SH-SY5Y (cell line): ENCODE measurements at regions not wholly inside any gene's neighbourhood (a gene's known extent, or its start where the extent isn't known, plus 50 kb on each side); places are given as distances from the start of the nearest gene placed in this dataset.

Experiments
- GATA2 ChIP-seq: IDR thresholded peaks from 2 replicates; pipeline ENCODE4 v1.6.1; 2011; ENCODE audit warnings: mild to moderate bottlenecking, low read depth, low read length
- GATA3 ChIP-seq: IDR thresholded peaks from 2 replicates; pipeline ENCODE4 v1.6.1; 2011; ENCODE audit warnings: low read depth, mild to moderate bottlenecking, low read length, moderate library complexity

DNA sequence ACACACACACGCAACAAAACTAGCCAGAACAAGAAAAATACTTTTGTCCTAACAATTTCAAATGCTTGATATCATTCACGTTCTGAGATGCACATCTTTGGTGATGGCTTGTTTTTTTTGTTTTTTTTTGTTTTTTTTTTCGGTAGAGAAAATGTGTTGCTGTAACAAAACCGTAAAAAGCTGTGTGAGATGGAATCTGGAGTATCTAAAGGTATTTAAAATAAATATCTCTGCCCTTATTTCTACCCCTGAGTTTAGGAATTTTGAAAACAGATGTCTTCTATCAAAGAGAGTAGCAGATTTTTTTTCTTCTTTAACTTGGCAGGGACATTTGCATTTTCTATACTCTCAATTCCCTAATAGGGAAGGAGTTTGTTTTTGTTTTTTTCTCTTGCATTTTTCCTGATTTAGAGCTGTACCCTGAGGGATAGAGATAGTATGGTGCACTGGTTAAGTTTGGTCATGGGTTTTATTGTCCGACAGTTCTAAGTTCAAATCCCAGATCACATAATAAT, 446.6 kb downstream of the KLF5 start:
- TF ChIP-seq GATA2 (no peak), GATA3 (no peak)
